OCI-LY7 (cell line): ENCODE measurements at regions not wholly inside any gene's neighbourhood (a gene's known extent, or its start where the extent isn't known, plus 50 kb on each side); places are given as distances from the start of the nearest gene placed in this dataset.

ENCODE experiments used
- EZH2phosphoT487 ChIP-seq: fragments of 200-600 bp; sonication (generic); IDR thresholded peaks from 2 replicates; pipeline ENCODE4 v1.6.1; 2018; ENCODE audit warnings: low read depth, borderline replicate concordance, mild to moderate bottlenecking, mixed run types, antibody characterized with exemption, low read length, moderate library complexity, mixed read lengths
- TF ChIP-seq, protein P1 (sequence below): fragments of 200-600 bp; sonication (generic); conservative IDR thresholded peaks from 2 replicates; pipeline ENCODE4 v1.5.1; 2014; ENCODE audit warnings: mild to moderate bottlenecking, antibody characterized with exemption, low read length, moderate library complexity, mixed read lengths

DNA sequence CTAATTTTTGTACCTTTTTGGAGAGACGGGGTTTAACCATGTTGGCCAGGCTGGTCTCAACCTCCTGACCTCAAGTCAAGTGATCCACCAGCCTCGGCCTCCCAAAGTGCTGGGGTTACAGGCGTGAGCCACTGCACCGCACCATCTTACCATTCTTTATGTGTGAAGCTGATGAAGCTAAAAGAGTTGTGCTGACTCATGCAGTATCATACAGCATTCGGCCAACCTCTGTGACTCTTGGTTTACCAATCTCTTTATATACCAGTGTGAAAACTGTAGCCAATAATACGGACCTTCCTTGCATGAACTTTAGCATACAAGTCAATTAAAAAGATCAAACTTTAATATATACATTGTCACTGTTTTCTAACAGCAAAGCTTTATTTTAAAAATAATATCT, 878.2 kb upstream of the MBL2 start:
- TF ChIP-seq, protein P1, sequence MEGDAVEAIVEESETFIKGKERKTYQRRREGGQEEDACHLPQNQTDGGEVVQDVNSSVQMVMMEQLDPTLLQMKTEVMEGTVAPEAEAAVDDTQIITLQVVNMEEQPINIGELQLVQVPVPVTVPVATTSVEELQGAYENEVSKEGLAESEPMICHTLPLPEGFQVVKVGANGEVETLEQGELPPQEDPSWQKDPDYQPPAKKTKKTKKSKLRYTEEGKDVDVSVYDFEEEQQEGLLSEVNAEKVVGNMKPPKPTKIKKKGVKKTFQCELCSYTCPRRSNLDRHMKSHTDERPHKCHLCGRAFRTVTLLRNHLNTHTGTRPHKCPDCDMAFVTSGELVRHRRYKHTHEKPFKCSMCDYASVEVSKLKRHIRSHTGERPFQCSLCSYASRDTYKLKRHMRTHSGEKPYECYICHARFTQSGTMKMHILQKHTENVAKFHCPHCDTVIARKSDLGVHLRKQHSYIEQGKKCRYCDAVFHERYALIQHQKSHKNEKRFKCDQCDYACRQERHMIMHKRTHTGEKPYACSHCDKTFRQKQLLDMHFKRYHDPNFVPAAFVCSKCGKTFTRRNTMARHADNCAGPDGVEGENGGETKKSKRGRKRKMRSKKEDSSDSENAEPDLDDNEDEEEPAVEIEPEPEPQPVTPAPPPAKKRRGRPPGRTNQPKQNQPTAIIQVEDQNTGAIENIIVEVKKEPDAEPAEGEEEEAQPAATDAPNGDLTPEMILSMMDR, result no peak
- no peak for TF ChIP-seq EZH2phosphoT487
